ENCODE measurements at regions not wholly inside any gene's neighbourhood (a gene's known extent, or its start where the extent isn't known, plus 50 kb on each side); places are given as distances from the start of the nearest gene placed in this dataset.

- Histone ChIP-seq H2AFZ (no peak overlapping the region), H3K27ac (no peak overlapping the region), H3K9me2 (replicated peaks; ENCODE audit: insufficient read depth) (no peaks in the 10 kb centered on the region), H3K27me3 (no peaks in the 10 kb centered on the region), H3K36me3 (replicated peaks; ENCODE audit: insufficient read depth, low read depth) (no peaks in the 10 kb centered on the region), H3K4me2 (no peak overlapping the region), H4K20me1 (ENCODE audit: insufficient read depth, poor library complexity, severe bottlenecking) (no peaks in the 10 kb centered on the region), H3K4me3 (no peak overlapping the region), H3K4me1 (ENCODE audit: insufficient read depth) (no peaks in the 10 kb centered on the region), H3K79me2 (peaks cover 30% of the 10 kb centered on the region), H3K9me3 (ENCODE audit: low read depth) (peaks cover 6% of the 10 kb centered on the region)
- no peak for TF ChIP-seq CTCF (IDR thresholded peaks at IDR 0.05; ENCODE audit: poor library complexity)
- TF ChIP-seq EZH2 (IDR thresholded peaks at IDR 0.05; ENCODE audit: borderline replicate concordance): no peak
- TF ChIP-seq EZH2phosphoT487 (IDR thresholded peaks at IDR 0.05; ENCODE audit: low read depth, severe bottlenecking, unreplicated experiment): no peak
- DNase-seq (ENCODE audit: low spot score): no peak
- WGBS (ENCODE audit: low lambda C conversion rate, missing lambda C conversion rate): 84% methylated on average over 2 of the region's 2 CpGs
Observed at GRCh38 chrX:115940348-115940747, 230.2 kb upstream of the AGTR2 start.

- no peaks in the 10 kb centered on the region for H4K20me1 ChIP-seq (ENCODE audit: insufficient read depth, poor library complexity, severe bottlenecking)
- H3K79me2 ChIP-seq: peaks cover 35% of the 10 kb centered on the region
- no peaks in the 10 kb centered on the region for H3K27me3 ChIP-seq
- no peak overlapping the region for H3K4me3 ChIP-seq
- TF ChIP-seq CTCF (IDR thresholded peaks at IDR 0.05; ENCODE audit: poor library complexity) (peak; percentile 4), EZH2phosphoT487 (IDR thresholded peaks at IDR 0.05; ENCODE audit: low read depth, severe bottlenecking, unreplicated experiment) (no peak)
- no peak overlapping the region for H3K27ac ChIP-seq
- H3K4me2 ChIP-seq: no peak overlapping the region
- WGBS (ENCODE audit: low lambda C conversion rate, missing lambda C conversion rate): 84% methylated on average over 7 of the region's 7 CpGs
- H3K9me3 ChIP-seq (ENCODE audit: low read depth): peaks cover 6% of the 10 kb centered on the region
- no peaks in the 10 kb centered on the region for H3K4me1 ChIP-seq (ENCODE audit: insufficient read depth)
- no peaks in the 10 kb centered on the region for H3K9me2 ChIP-seq (replicated peaks; ENCODE audit: insufficient read depth)
- no peaks in the 10 kb centered on the region for H3K36me3 ChIP-seq (replicated peaks; ENCODE audit: insufficient read depth, low read depth)
- no peak for DNase-seq (ENCODE audit: low spot score)
- no peak overlapping the region for H2AFZ ChIP-seq
Observed at GRCh38 chrX:115940888-115941332, 229.6 kb upstream of the AGTR2 start.

GRCh38 chrX:115941388-115941787 lies 229.2 kb upstream of the AGTR2 start:
- 93% methylated on average over 3 of the region's 3 CpGs for WGBS (ENCODE audit: low lambda C conversion rate, missing lambda C conversion rate)

More at GRCh38 chrX:115941388-115941787, 229.2 kb upstream of the AGTR2 start:
- Histone ChIP-seq H3K4me1 (ENCODE audit: insufficient read depth) (no peaks in the 10 kb centered on the region), H3K4me2 (no peak overlapping the region), H2AFZ (no peak overlapping the region), H3K27ac (no peak overlapping the region), H3K27me3 (no peaks in the 10 kb centered on the region), H3K9me2 (replicated peaks; ENCODE audit: insufficient read depth) (no peaks in the 10 kb centered on the region), H3K36me3 (replicated peaks; ENCODE audit: insufficient read depth, low read depth) (no peaks in the 10 kb centered on the region), H4K20me1 (ENCODE audit: insufficient read depth, poor library complexity, severe bottlenecking) (no peaks in the 10 kb centered on the region), H3K79me2 (peaks cover 40% of the 10 kb centered on the region), H3K4me3 (no peak overlapping the region), H3K9me3 (ENCODE audit: low read depth) (peaks cover 5% of the 10 kb centered on the region)
- DNase-seq (ENCODE audit: low spot score): no peak
- TF ChIP-seq EZH2phosphoT487 (IDR thresholded peaks at IDR 0.05; ENCODE audit: low read depth, severe bottlenecking, unreplicated experiment) (no peak), EZH2 (IDR thresholded peaks at IDR 0.05; ENCODE audit: borderline replicate concordance) (no peak), CTCF (IDR thresholded peaks at IDR 0.05; ENCODE audit: poor library complexity) (no peak)
